ENCODE measurements at regions not wholly inside any gene's neighbourhood (a gene's known extent, or its start where the extent isn't known, plus 50 kb on each side); places are given as distances from the start of the nearest gene placed in this dataset.
"Not testable (repeated sequence)": the region's sequence is repeated elsewhere in the genome, so short reads cannot be mapped to it uniquely, and the experiment has no call there.

DNA sequence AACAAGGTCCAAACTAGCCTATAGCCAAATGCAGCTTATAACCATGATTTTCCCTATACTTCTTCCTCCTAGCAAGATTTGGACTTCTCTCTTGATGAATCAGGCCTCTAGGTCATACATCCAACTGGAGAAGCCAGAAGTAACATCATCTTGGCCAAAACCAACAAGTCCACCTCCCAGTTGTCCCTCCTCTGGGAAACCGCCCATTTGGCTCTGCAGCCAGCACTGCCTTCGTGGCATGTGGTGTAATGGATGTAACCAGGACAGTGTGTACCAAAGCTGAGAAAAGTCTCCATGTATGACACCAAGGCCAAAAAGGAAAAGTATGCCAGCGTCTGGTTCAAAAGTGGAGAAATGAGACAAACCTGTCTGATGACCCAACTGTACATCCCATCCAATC, 59.3 kb upstream of the VASH1 start:
- DNase-seq: no peak

DNA sequence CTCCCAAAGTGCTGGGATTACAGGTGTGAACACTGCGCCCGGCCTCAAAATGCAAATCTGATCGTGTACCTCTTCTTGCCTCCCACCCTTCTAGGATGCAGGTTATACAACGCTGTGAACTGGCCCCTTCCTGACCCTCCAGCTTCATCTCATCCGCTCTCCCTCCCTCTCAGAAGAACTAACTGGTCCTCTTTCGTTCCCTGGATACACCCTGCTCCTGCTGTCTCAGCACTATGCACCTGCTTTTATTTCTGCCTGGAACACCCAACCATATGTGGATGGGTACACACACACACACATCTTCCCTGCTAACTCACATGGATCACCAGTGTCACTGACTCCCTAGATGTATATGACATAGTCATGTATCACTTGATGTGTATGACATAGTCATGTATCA, 56.1 kb upstream of the VASH1 start:
- DNase-seq: no peak

DNA sequence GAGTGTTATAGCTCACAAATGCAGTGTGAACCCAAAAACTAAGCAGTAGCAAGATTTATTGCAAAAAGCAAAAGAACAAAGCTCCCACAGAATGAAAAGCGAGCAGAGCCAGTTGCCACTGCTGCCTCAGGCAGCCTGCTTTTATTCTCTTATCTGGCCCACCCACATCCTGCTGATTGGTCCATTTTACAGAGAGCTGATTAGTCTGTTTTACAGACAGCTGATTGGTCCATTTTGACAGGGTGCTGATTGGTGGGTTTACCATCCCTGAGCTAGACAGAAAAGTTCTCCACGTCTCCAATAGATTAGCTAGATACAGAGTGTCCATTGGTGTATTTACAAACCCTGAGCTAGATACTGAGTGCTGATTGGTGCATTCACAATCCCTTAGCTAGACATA, 55.1 kb upstream of the VASH1 start:
- DNase-seq: not testable (repeated sequence)

DNA sequence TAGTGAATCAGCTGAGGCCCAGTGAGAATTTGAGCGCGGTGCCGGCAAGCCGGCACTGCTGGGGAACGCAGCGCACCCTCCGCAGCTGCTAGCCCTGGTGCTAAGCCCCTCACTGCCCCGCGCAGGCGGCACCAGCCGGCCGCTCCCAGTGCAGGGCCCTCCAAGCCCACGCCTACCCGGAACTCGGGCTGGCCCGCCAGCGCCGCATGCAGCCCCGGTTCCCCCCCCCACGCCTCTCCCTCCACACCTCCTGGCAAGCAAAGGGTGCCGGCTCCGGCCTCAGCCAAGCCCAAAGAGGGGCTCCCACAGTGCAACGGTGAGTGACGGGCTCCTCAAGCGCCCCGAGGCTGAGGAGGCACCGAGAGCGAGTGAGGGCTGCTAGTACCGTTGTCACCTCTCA, 54.5 kb upstream of the VASH1 start:
- no peak for DNase-seq

DNA sequence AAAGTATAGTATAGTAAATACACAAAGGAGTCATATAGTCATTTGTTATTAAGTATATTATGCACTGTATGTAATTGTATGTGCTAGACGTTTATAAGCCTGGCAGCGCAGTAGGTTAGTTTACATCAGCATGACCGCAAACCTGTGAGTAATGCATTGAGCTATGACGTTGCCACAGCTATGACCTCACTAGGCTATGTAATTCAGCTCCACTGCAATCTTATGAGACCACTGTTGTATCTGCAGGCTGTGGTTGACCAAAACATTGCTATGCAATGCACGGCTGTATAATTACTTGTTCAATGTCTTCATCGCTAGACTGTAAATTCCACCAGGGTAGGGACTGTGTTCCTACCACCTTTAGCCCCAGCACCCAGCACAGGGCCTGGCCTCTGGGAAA, 53.2 kb upstream of the VASH1 start:
- no peak for DNase-seq

DNA sequence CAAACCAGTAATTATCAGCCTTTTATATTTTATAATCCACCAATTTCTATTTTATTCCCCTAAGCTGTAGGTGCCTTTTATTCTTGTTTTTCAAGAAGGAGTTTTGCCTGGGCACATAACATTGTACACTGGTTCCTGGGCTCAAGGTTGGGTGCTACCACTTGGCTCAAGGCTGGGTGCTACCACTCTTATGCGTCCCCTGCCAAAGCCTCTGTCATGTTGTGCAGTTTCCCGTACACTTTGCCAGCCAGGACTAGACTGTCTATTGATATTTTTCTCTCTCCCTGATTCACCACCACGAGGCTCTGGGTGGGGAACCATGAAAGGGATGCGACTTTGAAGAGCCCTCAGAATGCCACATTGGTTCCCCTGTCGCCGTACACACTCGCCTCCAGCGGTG, 52.5 kb upstream of the VASH1 start:
- DNase-seq: no peak

DNA sequence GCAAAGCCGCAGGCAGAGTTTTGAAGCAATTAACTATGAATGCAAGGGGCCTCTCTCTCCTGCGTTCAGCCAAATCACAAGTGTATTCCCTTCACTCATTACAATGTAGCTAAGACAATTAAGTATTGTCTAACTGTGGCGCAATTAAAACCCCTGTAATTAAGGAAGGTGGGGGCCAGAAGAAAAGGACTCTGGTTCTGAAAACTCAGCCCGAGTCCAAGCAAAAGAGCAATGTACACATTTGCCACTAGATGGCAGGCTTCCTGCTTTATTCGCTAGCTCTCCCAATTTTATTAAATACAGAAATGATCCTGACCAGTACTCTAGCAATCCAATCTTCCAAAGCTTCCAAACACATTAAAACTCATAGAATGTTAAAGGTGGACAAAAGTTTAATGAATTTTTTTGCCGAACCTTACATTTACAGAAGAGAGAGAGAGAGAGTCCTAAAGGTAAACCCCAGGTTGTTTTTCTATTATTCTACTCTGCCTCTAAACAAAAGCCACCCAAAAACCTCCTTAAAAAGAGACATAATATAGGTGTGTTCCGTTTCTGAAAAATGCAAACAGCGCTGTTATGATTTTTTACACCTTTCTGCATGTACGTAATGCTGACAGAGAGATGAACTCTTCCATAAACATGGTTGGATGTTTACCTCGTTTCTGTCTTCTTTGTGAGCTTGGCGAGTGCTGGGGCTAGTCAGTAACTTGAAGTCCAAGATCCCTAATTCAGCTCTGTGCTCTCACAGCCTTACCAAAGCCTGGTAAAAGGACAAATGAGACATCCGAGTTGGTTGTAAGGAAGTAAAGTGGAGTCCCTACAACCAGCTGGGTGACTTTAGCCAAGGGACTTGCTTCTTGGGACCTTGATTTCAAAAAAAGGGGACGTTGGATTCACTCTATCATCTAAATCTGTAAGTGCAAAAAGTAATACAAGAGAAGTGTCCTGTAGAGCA, 50.9 kb upstream of the VASH1 start:
- DNase-seq: peak in 1 of 4 experiments; percentile 4

Measured in activated CD4-positive, CD25-positive, alpha-beta regulatory T cell (primary cell).